ENCODE measurements at regions not wholly inside any gene's neighbourhood (a gene's known extent, or its start where the extent isn't known, plus 50 kb on each side); places are given as distances from the start of the nearest gene placed in this dataset.

- TF ChIP-seq ETS1 (IDR thresholded peaks at IDR 0.05) (no peak), JUNB (IDR thresholded peaks at IDR 0.05; ENCODE audit: unreplicated experiment) (no peak), ZNF114 (CRISPR knock-in tag; IDR thresholded peaks at IDR 0.05) (no peak), ZNF331 (CRISPR knock-in tag; IDR thresholded peaks at IDR 0.05; ENCODE audit: low read depth) (no peak), POLR2AphosphoS5 (IDR thresholded peaks at IDR 0.05; ENCODE audit: low read depth) (no peak), STAT1 (IDR thresholded peaks at IDR 0.05; ENCODE audit: unreplicated experiment) (no peak), CREB1 (CRISPR knock-in tag; IDR thresholded peaks at IDR 0.05; ENCODE audit: low read depth) (no peak)
- TF ChIP-seq, protein P1, sequence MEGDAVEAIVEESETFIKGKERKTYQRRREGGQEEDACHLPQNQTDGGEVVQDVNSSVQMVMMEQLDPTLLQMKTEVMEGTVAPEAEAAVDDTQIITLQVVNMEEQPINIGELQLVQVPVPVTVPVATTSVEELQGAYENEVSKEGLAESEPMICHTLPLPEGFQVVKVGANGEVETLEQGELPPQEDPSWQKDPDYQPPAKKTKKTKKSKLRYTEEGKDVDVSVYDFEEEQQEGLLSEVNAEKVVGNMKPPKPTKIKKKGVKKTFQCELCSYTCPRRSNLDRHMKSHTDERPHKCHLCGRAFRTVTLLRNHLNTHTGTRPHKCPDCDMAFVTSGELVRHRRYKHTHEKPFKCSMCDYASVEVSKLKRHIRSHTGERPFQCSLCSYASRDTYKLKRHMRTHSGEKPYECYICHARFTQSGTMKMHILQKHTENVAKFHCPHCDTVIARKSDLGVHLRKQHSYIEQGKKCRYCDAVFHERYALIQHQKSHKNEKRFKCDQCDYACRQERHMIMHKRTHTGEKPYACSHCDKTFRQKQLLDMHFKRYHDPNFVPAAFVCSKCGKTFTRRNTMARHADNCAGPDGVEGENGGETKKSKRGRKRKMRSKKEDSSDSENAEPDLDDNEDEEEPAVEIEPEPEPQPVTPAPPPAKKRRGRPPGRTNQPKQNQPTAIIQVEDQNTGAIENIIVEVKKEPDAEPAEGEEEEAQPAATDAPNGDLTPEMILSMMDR (conservative IDR thresholded peaks at IDR 0.05; ENCODE audit: low read depth in 2 of 2), result no peak
Measured at GRCh38 chr22:48391820-48392219, 1435.9 kb downstream of the BRD1 start (continued).

DNA sequence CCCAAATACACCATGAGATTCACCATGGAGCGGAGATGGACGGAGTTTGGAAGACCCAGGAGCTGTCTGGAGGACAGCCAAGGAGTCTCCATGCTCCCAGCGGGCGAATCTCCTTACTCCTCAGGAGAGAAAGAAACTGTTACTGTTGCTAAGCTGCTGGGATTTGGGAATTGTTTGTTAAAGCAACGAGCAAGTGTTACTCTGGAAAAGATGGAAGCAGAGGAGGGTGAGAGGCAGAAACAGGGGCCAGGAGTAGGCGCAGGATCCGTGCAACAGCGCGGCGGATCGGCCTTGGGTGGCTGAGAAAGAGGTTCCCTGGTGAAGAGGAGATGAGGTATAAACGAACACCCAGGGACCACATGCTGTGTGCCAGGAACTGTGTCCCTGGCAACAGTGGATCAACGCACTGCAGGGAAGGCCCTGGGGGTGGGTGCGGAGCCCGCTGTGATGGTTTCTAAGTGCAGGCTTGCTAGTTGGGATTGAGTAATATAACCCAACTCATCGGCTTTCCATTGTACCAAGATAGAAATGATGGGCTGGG is 1436.4 kb downstream of the BRD1 start:
- H3K4me2 ChIP-seq, result no peak overlapping the region
- H3K27ac ChIP-seq (ENCODE audit: low read depth), result no peak overlapping the region
- H3K27me3 ChIP-seq (ENCODE audit: insufficient read depth), result no peaks in the 10 kb centered on the region
- H3K27ac Mint-ChIP-seq, result no peak overlapping the region
- DNase-seq (ENCODE audit: low spot score) (no peak), ATAC-seq (no peak)
- no peaks in the 10 kb centered on the region for H4K20me1 ChIP-seq (replicated peaks; ENCODE audit: insufficient read depth)
- peaks cover 8% of the 10 kb centered on the region for H3K27me3 Mint-ChIP-seq (ENCODE audit: insufficient read depth, low read depth, poor library complexity)
- H3K4me1 ChIP-seq (ENCODE audit: insufficient read depth), result no peaks in the 10 kb centered on the region
- no peaks in the 10 kb centered on the region for H3K36me3 Mint-ChIP-seq (ENCODE audit: low read depth)
- no peak overlapping the region for H3K4me3 ChIP-seq
- H3K79me2 ChIP-seq (replicated peaks; ENCODE audit: insufficient read depth), result no peaks in the 10 kb centered on the region
- peaks cover 5% of the 10 kb centered on the region; the same call in 2 of the 3 replicates for H3K9me3 Mint-ChIP-seq
- no peak overlapping the region for H3K4me3 Mint-ChIP-seq
- no peak overlapping the region for H2AFZ ChIP-seq
- no peaks in the 10 kb centered on the region for H3F3A ChIP-seq (replicated peaks; ENCODE audit: low read depth)
- H3K9me2 ChIP-seq (ENCODE audit: insufficient read depth), result no peaks in the 10 kb centered on the region
- H3K4me1 Mint-ChIP-seq, result peaks cover 13% of the 10 kb centered on the region
- H3K36me3 ChIP-seq (ENCODE audit: insufficient read depth), result no peaks in the 10 kb centered on the region
- no peak for TF ChIP-seq ZNF331 (CRISPR knock-in tag; IDR thresholded peaks at IDR 0.05; ENCODE audit: low read depth)
- TF ChIP-seq EZH2phosphoT487 (IDR thresholded peaks at IDR 0.05; ENCODE audit: unreplicated experiment), result no peak
- TF ChIP-seq, protein P2, sequence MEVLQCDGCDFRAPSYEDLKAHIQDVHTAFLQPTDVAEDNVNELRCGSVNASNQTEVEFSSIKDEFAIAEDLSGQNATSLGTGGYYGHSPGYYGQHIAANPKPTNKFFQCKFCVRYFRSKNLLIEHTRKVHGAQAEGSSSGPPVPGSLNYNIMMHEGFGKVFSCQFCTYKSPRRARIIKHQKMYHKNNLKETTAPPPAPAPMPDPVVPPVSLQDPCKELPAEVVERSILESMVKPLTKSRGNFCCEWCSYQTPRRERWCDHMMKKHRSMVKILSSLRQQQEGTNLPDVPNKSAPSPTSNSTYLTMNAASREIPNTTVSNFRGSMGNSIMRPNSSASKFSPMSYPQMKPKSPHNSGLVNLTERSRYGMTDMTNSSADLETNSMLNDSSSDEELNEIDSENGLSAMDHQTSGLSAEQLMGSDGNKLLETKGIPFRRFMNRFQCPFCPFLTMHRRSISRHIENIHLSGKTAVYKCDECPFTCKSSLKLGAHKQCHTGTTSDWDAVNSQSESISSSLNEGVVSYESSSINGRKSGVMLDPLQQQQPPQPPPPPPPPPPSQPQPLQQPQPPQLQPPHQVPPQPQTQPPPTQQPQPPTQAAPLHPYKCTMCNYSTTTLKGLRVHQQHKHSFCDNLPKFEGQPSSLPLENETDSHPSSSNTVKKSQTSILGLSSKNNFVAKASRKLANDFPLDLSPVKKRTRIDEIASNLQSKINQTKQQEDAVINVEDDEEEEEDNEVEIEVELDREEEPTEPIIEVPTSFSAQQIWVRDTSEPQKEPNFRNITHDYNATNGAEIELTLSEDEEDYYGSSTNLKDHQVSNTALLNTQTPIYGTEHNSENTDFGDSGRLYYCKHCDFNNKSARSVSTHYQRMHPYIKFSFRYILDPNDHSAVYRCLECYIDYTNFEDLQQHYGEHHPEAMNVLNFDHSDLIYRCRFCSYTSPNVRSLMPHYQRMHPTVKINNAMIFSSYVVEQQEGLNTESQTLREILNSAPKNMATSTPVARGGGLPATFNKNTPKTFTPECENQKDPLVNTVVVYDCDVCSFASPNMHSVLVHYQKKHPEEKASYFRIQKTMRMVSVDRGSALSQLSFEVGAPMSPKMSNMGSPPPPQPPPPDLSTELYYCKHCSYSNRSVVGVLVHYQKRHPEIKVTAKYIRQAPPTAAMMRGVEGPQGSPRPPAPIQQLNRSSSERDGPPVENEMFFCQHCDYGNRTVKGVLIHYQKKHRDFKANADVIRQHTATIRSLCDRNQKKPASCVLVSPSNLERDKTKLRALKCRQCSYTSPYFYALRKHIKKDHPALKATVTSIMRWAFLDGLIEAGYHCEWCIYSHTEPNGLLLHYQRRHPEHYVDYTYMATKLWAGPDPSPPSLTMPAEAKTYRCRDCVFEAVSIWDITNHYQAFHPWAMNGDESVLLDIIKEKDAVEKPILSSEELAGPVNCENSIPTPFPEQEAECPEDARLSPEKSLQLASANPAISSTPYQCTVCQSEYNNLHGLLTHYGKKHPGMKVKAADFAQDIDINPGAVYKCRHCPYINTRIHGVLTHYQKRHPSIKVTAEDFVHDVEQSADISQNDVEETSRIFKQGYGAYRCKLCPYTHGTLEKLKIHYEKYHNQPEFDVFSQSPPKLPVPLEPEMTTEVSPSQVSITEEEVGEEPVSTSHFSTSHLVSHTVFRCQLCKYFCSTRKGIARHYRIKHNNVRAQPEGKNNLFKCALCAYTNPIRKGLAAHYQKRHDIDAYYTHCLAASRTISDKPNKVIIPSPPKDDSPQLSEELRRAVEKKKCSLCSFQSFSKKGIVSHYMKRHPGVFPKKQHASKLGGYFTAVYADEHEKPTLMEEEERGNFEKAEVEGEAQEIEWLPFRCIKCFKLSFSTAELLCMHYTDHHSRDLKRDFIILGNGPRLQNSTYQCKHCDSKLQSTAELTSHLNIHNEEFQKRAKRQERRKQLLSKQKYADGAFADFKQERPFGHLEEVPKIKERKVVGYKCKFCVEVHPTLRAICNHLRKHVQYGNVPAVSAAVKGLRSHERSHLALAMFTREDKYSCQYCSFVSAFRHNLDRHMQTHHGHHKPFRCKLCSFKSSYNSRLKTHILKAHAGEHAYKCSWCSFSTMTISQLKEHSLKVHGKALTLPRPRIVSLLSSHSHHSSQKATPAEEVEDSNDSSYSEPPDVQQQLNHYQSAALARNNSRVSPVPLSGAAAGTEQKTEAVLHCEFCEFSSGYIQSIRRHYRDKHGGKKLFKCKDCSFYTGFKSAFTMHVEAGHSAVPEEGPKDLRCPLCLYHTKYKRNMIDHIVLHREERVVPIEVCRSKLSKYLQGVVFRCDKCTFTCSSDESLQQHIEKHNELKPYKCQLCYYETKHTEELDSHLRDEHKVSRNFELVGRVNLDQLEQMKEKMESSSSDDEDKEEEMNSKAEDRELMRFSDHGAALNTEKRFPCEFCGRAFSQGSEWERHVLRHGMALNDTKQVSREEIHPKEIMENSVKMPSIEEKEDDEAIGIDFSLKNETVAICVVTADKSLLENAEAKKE (CRISPR knock-in tag; IDR thresholded peaks at IDR 0.05), result no peak
- TF ChIP-seq, protein P1 (conservative IDR thresholded peaks at IDR 0.05; ENCODE audit: low read depth in 2 of 2), result no peak
- TF ChIP-seq ZNF114 (CRISPR knock-in tag; IDR thresholded peaks at IDR 0.05), result no peak
- no peak for TF ChIP-seq STAT1 (IDR thresholded peaks at IDR 0.05; ENCODE audit: unreplicated experiment)

Measured in GM23338 (cell line).